GF-D8 (cell line): ENCODE measurements at regions not wholly inside any gene's neighbourhood (a gene's known extent, or its start where the extent isn't known, plus 50 kb on each side); places are given as distances from the start of the nearest gene placed in this dataset.
"Not testable (repeated sequence)": the region's sequence is repeated elsewhere in the genome, so short reads cannot be mapped to it uniquely, and the experiment has no call there.

Experiments
- DNase-seq: peaks from one replicate; lab custom pipeline; 2025; lab: John Stamatoyannopoulos, UW

DNA sequence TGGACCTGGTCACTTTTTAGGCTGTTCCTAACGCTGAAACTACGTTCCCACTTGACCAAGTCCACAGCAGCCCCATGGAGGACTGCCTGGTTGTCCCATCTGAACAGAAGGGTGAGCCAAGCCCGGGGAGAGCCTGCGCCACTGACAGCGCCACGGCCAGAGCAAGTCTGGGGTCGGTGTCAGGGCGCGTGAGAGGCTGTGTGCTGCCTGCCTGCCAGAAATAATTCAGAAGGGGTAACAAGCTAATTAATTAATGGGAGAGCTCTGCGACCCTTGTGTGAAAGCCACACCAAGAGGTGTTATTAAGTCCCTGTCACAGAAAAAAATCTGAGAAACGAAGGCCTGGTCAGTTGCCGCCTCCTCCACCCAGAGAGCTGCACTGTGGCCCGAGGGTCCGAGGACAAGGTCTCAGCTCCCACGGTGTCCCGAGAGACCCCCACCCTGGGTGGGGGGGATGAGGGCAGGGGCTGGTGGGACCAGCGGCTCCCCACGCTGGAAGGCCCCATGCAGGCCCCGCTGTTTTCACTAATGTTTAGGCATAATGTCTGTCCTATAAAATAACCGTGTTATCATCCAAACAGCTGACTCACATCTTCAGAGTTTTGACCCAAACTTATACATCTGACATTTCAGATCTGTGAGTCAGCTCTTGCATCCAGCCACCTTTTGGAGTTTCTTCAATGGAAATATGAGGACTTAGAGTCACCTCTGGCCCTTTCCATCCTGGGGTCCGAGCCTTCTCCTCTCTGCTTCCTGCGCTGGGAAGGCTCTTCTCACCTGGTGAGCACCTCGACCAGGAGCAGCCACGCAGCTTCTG is 58.5 kb downstream of the DLL1 start:
- no peak for DNase-seq

DNA sequence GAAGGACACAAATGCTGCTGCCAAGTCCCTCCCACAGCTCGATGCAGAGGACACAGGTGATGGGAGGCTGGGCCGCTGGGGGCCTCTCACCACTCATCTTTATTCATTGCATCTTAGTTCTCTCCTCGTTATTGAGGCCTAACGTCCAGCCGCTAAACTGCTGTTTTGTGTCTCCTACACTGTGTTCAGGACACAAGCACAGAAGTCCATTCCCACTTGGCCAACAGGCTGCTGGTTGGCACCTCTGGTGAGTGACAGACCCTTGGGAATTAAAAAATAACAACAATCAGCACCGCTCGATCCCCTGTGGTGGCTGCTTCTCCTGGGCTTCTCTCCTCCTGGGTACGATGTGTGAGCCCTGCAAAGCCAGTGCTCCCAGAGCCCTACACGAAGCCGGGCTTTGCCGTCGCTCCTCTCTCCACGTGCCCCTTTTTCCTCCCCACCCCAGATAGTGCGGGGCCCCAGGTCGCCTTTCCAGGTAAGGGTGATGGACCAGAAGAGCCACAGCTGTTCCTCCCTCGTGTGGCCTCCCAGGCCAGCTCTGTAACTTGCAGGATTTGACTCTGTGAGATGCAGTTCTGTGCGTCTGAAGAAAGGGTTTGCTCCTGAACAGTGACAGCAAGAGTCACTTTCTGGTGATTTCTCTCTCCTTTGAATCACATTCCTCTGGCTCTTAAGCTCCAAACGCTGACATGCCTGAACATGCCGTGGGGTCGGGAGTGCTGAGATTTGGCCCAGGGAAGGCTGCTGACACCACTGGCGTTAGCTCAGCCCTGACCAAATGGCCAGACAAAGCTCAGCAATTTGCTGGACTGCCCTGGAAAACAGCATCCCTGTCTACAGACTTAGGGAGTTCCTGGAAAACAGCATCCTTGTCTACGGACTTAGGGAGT is 59.3 kb downstream of the DLL1 start:
- DNase-seq = no peak

DNA sequence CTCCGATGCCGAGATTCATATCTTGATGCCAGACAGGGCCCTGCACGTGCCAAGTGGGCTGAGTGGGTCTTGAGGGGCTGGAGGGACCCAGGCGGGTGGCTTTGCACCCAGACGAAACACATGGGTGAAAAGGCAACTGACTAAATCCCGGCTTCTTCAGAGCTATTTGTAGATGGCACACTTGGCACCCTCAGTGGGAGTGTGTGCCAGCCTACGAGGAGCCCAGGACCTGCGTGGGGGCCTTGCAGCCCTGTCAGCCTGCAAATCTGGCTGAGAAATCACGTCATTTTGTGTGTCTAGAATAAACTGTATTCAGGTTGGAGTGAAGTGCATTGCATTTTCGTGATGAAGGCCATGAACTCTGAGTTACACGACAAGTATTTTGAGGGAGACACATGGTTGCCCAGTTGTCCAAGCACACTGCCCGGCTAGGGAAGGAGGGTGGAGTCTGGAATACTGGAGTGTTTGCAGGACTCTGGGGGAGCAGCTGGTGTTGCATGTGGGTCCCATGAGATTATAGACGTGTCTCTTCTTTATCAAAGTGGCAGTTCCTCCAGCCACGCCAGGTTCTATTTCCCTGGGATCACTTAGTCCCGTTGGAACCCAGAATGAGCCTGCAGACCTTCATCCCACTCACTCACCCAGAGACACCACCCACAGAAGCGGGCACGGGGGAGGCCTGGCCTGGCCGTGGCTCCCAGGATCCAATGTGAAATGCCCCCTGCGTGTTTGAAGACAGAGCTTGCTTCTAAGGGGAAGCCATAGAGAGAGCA is 60.2 kb downstream of the DLL1 start:
- no peak for DNase-seq

DNA sequence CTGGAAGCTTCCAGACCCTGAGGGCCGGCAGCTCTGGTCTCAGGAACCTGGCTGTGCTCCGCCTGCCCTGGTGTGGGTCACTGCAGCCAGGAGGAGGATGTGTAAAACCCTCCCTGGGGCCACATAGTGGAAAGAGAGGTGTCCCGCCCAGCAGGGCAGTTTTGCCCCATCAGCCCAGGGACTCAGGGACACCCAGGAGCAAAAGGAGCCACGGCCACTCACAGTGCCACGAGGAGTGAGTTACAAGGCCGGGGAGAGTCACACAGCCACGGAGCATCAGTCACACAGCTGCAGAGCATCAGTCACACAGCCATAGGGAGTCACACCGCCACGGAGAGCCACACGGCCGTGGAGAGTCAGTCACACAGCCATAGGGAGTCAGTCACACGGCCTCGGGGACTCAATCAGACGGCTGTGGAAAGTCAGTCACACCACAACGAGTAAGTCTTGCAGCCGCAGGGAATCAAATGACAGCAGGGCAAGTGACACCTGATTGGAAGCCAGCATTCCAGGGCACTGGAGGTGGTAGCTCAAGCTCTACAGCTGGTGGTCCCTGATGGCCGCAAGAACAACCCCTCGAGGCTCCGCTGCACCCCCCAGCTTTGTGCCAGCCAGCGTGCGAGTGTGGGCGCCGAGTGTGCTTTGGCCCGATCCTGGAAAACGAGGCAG is 60.9 kb downstream of the DLL1 start:
- DNase-seq = no peak

DNA sequence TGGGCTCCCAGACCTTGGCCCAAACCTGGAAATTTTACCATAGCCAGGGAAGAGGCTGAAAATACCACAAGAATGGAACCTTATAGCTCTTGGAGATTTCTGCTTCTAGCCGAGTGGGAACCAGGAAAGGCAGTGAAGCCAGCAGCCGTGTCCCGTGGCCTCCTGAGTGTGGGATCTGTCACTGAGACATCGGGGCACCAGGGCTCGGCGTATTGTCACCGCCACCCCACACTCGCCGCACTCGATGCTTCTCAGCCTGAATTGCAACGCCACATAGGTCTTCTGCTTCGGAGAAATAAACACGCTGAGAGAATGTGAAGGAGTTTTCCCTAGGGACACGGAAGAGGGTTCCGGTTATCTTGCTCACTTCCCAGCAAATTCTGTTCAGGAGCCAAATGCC is 61.5 kb downstream of the DLL1 start:
- DNase-seq = no peak

DNA sequence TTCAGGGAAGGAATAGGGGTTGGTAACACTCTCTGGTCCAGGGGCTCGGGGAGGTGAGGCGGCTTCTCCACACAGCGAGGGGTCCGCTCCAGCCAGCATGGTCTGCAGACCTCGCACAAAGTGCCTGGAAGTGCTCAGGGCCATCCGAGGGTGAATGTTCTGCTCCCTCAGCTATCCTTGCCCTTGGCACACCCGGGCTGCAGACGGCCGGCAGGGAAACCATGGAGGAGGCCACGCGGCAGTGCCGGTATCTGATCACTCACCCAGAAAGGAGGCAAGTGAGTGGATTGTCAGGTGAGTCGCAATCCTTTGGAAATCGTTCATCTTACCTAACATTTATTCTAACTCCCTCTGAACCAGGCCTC is 62.0 kb downstream of the DLL1 start:
- DNase-seq = no peak

DNA sequence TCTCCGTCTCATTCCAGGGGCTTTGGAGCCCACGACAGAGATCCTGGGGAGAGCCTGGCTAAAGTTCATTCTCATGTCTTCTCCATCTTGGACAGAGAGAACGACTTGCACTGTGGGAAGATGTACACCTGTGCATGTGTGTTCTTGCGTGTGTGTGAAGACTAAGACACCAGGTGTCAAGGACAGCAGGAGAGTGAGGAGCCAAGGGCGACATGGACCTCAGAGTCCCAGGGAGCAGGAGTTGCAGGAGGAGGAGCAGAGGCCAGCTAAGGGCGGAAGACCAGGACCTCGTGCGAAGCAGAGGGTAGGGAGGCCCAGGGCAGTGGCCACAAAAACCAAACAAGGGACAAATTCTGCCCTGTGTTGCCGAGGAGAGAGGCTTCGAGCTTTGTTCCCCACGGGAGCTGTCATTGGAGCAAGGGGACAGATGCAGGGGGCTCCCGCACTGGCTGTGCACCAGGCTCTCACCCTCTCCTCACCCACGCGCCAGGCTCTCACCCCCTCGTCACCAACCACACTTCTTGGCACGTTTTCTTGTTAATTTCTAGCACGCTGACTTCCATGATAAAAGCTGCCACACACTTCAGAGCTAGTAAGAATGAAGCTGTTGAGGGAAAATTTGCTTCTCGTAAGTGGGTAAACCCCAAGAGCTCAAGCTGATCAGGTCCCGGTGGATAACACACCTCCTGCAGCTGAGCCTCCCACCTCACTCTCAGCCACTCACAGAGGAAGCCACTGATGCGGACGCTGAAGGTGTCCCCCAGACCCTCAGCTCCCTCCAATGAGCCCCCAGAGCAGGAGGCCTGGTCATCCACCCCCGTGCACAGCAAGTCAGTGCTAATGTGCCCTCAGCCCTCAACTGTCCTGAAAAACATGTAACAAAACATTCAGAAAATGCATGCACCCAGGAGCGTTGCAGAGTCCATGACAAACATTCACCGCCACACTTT is 62.6 kb downstream of the DLL1 start:
- DNase-seq = no peak

DNA sequence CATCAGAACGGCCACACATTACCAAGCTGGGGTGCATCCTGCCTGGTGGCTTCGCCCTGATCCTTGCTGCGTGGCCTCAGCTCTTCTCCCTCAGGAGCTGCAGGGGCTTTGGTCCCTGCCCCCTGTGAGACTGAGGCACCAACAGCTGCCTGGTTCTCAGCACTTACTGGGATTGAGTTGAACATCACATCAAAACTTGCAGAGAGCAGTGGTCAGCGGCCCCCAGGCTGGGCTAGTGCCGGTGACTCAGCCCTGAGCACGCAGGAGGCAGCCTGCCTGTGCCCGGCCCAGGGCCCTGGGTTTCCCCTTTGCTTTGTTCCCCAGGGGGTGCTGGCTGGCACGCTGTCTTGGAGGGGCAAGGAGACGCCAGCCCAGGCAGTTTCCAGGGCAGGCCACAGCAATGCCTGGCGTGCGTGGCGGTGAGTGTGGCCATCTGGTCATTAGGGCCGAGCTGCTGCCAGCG is 63.3 kb downstream of the DLL1 start:
- no peak for DNase-seq

DNA sequence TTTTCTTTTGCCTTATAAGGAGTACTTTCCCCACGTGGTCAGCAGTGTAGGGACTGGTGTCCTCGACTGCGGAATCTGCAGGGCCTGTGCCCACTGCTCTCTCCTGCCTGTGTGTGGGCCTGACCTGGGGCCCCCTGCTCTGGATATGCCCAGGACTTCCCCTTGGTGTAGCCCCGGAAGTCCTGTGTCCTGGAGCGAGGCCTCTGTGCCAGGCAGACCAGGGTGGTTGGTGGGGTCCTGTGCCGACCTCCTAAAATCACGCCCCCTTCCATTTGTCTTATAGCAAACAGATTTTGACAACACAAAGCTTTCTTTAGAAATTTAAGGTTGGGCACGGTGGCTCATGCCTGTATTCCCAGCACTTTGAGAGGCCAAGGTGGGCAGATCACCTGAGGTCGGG is 64.2 kb downstream of the DLL1 start:
- no peak for DNase-seq

DNA sequence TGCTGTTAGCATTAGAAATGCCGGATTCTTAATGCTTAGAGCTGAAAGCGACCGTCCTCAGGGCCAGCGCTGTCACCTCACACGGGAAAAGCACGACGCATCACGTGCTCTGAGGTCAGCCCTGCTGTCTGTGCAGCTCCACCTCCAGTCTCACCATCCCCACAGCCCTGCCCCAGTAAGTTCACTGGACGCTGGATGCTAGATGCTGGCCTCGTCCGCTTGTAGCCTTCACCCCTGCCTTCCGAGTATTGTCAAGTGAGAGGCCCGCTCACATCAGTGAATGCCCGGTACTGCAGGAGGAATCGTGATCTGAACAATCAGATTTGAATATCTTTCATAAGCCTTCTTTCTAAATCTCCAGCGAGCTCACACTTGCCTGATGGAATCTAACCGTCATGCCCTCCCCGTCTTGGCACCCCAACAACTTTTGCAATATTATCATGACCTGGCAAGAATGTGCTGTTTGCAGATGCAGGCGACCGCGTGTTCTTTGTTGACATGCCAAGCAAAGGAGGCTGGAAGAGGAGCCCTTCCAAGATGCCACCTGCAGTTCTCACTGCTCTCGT is 64.9 kb downstream of the DLL1 start:
- no peak for DNase-seq

DNA sequence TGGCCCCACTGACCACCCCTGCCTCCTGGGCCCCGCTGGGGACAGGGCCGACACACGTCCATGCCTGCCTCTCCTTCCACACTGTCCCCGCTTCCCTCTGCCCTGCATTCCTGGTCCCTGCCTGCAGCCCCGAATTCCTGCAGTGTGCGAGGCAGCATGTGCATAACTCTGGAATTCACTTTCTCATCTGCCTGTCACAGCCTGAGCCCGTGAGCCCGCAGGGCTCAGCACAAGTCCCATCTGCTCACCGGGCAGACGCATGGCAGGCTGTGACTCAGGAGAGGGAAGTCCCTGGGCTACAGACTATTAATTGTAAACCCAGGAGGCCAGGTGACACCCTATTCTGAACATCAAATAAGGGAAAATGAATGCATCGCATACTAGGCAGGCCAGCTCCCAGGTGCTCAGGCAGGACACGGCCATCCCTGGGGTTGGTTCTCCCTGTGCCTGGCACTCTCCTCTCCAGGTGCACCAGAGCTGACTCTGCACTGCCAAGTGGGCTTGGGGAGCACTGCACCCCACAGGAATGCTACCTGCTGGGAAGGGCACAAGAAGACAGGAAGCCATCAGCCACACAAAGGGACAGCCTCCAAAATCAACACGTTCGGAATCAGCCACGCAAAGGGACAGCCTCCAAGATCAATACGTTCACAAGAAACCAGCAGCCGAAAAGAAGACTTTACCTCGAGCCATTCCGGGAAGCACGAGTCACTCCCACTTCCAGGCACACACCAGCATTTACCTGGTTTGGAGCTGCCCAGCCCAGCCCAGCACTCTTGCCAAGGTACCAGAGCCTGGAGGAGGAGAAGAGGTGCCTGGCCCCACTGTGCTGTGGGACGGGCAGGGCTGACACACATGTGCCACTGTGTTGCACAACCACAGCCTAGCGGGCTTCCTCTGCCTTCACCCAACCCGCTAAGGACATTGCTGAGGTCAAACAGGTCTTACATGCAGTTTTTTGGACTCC is 65.9 kb downstream of the DLL1 start:
- DNase-seq = peak; percentile 20

DNA sequence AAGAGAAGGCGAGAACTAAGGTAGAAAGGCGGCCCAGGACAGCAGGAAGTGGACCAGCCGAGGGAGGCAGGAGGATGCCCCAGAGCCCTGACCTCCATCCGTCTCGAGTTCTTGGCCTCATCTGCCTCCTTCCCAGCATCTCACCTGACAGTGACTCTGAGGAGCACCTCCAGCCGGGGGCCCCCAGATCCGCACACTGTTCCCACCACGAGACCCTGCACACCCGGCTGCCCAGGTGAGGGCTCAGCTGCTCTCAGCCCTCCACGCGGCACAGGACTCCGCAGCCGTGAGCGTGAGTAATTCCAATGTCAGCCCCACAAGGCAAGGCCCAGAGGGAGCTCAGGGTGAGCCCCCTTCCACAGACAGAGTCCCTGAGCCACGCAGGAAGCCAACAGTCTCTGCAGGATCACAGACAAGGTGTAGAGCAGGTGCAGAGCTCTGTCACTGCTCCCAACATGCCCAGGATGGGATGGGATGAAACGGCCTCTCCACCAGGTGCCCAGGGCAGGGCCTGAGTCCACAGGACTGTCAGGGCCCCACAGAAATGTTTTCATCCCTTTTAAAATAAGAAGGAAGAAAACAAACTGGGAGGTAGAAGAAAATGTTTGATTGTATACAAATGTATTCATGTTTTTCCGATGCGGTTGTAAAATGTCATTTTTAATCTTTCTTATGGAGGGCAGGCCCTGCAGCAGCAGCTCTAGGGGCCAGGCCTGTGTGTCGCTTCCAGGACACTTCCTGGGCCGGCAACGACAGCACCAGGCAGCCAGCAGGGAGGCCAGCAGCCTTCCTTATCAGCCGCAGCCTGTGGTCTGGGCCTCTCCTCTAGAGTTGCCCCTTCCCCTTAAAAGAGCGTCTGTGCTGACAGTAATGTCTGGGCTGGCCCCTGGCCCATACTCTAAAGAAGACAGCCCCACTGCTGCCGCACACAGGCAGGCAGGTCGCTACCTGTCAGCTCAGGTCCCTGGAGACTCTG is 66.9 kb downstream of the DLL1 start:
- DNase-seq = no peak

DNA sequence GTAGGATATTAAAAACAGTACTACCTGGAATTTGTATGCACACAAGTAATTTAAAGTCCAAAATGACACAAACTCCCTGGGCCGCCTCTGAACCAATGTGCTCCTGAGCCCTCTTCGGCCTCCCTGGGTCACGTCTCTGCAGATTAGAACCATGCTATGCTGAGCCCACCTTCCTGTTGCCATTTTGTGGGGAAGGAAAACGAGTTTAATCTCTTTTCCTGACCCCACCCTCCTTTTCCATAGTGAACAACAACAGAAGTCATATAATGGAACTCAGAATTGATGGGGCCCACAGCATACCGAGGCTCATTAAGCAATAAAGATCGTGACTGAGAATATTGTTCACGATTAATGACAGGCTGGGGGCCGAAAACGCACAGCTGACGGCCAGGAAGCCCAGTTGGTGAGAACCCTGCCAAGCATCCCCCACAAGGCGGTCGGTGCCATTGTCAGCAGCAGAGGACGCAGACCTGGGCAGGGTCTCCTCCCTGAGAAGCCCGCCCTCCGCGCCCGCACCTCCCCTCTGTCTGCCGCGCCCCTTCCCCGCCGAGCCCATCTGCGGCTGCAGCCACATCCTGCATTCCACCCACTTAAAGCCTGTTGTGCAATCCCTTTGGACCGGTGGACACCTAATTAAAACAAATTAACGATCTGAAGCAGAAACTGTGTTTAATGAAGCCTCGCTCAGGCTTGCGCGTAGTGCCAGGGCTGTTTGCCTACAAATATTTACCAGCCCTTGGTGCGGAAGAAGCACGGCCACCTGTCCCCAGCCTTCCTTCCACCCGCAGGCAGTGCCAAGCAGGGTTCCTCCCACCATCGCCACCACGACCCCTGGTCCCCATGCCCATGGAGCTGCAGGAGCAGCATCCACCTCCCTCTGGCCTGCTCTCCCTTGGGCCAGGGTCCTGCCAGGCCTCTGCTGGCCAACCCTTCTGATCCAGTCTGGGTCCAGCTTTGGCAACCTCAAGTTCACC is 68.1 kb downstream of the DLL1 start:
- DNase-seq = no peak

DNA sequence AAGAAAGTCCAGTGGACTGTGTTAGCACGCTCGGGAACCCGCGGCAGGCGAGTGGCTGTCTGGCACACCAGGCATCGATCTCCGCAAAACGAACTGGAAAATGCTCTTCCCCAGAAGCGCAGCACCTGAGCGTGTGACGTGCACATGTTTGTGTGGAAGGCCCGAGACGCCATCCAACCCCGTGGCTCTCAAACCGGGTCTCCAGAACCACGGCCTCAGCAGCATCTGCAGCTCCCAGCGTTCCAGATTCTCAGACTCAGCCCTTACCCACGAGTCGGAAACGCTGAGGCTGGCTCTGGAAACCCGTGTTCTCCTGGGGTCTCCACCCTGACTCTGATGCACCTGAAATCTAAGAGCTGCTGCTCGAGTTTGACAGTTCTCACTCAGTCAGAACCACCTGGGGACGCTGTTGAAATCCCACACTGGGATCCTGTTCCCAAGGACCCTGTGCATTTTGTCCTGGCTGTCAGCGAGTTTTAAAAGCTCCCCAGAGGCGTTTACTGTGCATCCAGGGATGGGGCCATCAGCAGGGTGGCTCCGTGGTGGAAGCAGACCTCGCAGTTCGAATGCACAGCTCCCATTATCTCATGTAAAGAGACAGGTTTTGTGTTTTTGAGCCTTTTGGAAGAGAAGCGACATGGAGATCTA is 69.0 kb downstream of the DLL1 start:
- no peak for DNase-seq

DNA sequence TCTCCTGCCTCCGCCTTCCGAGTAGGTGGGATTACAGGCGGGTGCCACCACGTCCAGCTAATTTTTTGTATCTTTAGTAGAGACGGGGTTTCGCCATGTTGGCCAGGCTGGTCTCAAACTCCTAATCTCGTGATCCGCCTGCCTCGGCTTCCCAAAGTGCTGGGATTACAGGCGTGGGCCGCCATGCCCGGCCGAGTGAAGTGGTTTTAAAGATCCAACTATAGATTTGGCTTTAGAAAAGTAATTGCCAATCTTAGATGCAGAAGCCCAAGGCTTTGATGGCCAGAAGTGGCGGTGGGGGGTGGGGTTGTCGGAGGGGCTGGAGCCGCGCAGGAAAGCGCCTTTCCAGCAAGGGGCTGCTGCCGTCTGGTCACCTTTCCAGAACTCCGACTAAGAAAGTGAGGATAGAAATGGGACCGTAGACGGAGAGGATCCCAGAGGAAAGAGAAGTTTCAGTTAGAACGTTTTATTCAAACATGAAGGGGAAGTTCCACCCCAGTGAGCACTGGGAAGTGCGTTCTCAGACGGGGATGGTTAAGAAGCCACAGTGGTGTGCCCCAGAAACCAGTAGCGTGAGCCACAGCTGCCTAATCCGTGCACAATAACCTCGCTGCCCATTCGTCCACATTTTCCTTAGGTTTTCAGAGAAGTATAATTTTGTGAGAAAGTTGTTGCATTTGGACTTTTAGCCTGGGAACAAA is 69.7 kb downstream of the DLL1 start:
- no peak for DNase-seq

DNA sequence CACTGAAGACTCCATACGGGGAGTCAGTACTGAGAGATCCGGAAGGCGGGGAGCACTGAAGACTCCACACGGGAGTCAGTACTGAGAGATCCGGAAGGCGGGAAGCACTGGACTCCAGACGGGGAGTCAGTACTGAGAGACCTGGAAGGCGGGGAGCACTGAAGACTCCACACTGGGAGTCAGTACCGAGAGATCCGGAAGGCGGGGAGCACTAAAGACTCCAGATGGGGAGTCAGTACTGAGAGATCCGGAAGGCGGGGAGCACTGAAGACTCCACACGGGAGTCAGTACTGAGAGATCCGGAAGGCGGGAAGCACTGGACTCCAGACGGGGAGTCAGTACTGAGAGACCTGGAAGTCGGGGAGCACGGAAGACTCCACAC is 77.2 kb downstream of the DLL1 start:
- not testable (repeated sequence) for DNase-seq
